ENCODE measurements at regions not wholly inside any gene's neighbourhood (a gene's known extent, or its start where the extent isn't known, plus 50 kb on each side); places are given as distances from the start of the nearest gene placed in this dataset.

- TF ChIP-seq CTCF (IDR thresholded peaks at IDR 0.05) (no peak), POLR2A (IDR thresholded peaks at IDR 0.05) (no peak)
These were observed 224.6 kb upstream of the STXBP6 start for GRCh38 chr14:25274529-25274928.

All from lower leg skin (tissue), 3 donors.